ENCODE measurements at regions not wholly inside any gene's neighbourhood (a gene's known extent, or its start where the extent isn't known, plus 50 kb on each side); places are given as distances from the start of the nearest gene placed in this dataset.

DNA sequence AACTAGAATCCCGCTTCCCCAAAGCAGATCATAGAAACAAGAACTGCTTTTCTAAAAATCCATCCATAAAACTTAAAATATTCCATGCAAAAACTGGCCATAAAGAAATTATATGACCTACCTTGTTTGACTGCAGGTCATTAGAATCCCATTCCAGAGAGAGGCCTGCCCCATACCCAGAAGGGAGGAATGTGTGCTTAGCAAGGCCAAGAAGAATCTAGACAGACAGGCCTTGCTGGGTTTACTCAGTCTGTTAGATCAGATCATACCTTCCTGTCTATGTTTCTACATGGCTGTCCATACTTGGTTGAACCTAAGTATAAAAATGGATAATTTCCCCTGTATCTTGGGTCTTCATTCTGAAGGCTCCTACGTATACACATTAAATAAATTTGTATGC lies 358.8 kb upstream of the TRPC7 start:
- Mint-ChIP-seq H3K36me3 (ENCODE audit: insufficient read depth) (no peaks in the 10 kb centered on the region), H3K4me3 (no peak overlapping the region), H3K27ac (no peak overlapping the region), H3K4me1 (ENCODE audit: low read depth in 2 of 2) (no peaks in the 10 kb centered on the region), H3K27me3 (no peaks in the 10 kb centered on the region), H3K9me3 (no peaks in the 10 kb centered on the region)
- DNase-seq, result no peak
- no peak for ATAC-seq (replicated peaks)

DNA sequence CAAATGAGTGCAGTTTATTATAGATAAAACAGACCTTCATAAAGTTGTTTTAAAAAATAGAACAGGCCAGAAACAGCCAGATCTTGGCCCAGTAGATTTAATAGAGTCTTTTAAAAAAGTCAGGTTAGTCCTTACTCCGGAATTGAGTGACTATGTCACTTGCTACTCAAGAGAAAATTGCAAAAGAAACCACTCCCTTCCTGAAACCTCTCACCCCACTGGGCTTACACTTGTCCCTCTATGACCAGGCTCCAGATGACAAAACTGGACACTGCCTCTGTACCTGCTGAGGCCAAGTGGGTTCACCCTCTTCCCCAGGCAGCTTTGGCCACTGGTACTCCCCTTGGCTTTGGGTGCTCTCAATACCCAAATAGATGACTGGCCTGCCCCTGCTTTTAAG lies 357.2 kb upstream of the TRPC7 start:
- ATAC-seq (replicated peaks), result no peak
- no peak overlapping the region for H3K27ac Mint-ChIP-seq

DNA sequence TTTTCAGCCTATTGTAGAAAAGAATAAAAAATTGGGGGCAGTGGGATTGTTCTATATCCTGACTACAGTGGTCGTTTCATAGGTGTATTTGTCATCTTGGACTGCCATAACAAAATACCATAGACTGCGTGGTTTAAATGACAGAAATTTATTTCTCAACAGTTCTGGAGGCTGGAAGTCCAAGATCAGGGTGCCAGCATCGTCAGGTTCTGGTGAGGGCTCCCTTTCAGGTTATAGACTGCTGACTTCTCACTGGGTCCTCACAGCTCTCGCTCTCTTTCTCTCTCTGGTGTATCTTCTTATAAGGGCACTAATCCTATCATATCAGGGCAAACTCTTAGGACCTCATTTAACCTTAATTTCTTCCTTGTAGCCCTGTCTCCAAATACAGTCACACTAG lies 356.7 kb upstream of the TRPC7 start:
- H3K4me3 Mint-ChIP-seq, result no peak overlapping the region
- H3K27ac Mint-ChIP-seq, result no peak overlapping the region
- H3K4me1 Mint-ChIP-seq (ENCODE audit: low read depth in 2 of 2), result no peaks in the 10 kb centered on the region
- H3K36me3 Mint-ChIP-seq (ENCODE audit: insufficient read depth), result no peaks in the 10 kb centered on the region
- DNase-seq, result no peak
- no peaks in the 10 kb centered on the region for H3K27me3 Mint-ChIP-seq
- ATAC-seq (replicated peaks), result no peak
- no peaks in the 10 kb centered on the region for H3K9me3 Mint-ChIP-seq

More for the DNA sequence above, 357.2 kb upstream of the TRPC7 start:
- no peak for DNase-seq
- no peaks in the 10 kb centered on the region for H3K27me3 Mint-ChIP-seq
- H3K4me1 Mint-ChIP-seq (ENCODE audit: low read depth in 2 of 2), result no peaks in the 10 kb centered on the region
- H3K36me3 Mint-ChIP-seq (ENCODE audit: insufficient read depth), result no peaks in the 10 kb centered on the region
- H3K4me3 Mint-ChIP-seq, result no peak overlapping the region
- H3K9me3 Mint-ChIP-seq, result no peaks in the 10 kb centered on the region

DNA sequence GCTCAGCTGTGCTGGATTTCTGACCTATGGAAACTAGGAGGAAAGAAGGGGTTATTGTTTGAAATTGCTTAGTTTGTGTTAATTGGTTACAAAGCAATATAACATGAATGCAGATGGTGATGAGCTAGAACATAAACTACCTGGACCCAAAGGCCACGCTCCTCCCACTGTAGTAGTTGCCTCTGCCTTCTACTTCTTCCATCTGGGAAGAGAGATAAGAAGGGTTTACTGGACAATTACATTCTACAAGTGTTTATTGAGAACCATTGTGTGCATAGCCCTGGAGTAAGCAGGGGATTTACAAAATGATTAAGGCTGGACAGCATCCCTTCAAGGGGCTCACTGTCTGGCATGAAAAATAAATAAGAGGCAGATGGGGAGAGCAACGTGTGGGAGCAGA lies 355.3 kb upstream of the TRPC7 start:
- no peaks in the 10 kb centered on the region for H3K27me3 Mint-ChIP-seq
- ATAC-seq (replicated peaks) (no peak), DNase-seq (no peak)
- H3K4me1 Mint-ChIP-seq (ENCODE audit: low read depth in 2 of 2), result no peaks in the 10 kb centered on the region
- no peaks in the 10 kb centered on the region for H3K36me3 Mint-ChIP-seq (ENCODE audit: insufficient read depth)
- H3K9me3 Mint-ChIP-seq, result no peaks in the 10 kb centered on the region
- no peak overlapping the region for H3K4me3 Mint-ChIP-seq
- H3K27ac Mint-ChIP-seq, result no peak overlapping the region

DNA sequence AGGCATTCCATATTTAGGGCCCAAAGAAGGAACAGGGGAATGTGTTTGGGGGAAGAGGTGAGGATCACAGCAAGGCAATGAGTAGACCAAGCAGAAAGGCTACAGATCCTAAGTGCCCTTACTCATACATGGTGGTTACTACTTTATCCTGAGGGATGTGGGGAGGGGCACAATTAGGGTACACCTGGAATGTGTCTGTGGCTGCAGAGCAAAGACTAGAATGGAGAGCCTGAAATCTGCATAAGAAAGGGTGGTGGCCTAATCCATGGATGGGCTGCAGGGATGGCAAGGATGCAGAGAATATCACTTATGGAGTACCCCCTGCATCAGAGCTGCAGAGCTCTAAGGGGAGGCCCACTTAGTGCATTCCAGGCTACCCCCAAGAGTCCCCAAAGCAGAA lies 352.6 kb upstream of the TRPC7 start:
- DNase-seq (no peak), ATAC-seq (replicated peaks) (no peak)
- no peaks in the 10 kb centered on the region for H3K36me3 Mint-ChIP-seq (ENCODE audit: insufficient read depth)
- no peak overlapping the region for H3K27ac Mint-ChIP-seq
- no peaks in the 10 kb centered on the region for H3K4me1 Mint-ChIP-seq (ENCODE audit: low read depth in 2 of 2)
- no peaks in the 10 kb centered on the region for H3K27me3 Mint-ChIP-seq
- no peak overlapping the region for H3K4me3 Mint-ChIP-seq
- H3K9me3 Mint-ChIP-seq, result peaks cover 0 to 3% of the 10 kb centered on the region in 2 donors

DNA sequence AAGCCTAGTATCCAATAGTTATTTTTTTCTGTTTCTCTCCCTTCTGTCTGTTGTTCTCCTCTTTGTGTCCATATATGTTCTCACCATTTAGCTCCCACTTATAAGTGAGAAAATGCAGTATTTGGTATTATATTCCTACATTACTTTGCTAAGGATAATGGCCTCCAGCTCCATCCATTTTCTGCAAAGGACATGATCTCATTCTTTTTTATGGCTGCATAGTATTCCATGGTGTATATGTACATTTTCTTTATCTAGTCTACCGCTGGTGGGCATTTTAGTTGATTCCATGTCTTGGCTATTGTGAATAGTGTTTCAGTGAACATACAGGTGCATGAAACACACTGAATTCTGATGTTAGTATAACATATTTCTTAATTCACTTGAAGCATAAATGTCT lies 348.9 kb upstream of the TRPC7 start:
- Mint-ChIP-seq H3K9me3 (peaks cover 0 to 3% of the 10 kb centered on the region in 2 donors), H3K4me1 (ENCODE audit: low read depth in 2 of 2) (no peaks in the 10 kb centered on the region), H3K4me3 (no peak overlapping the region), H3K36me3 (ENCODE audit: insufficient read depth) (no peaks in the 10 kb centered on the region), H3K27me3 (no peaks in the 10 kb centered on the region), H3K27ac (no peak overlapping the region)
- ATAC-seq (replicated peaks), result no peak
- no peak for DNase-seq

DNA sequence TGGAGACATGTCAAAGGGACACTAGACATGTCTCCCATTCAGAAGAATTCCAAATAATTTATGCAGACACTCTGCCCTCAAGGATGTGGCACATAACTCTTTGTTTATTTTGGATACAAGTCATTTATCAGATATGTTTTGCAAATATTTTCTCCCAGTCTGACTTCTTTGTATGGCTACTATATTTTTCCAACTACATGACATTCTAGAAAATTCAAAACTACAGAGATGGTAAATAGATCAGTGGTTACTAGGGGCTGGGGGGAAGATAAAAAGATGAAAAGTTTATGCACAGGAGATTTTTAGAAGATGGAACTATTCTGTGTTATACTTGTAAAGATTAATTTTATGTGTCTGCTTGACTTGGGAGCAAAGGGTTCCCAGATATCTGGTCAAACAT lies 347.3 kb upstream of the TRPC7 start:
- Mint-ChIP-seq H3K4me3 (no peak overlapping the region), H3K27me3 (no peaks in the 10 kb centered on the region), H3K9me3 (peaks cover 0 to 3% of the 10 kb centered on the region in 2 donors), H3K36me3 (ENCODE audit: insufficient read depth) (no peaks in the 10 kb centered on the region), H3K4me1 (ENCODE audit: low read depth in 2 of 2) (no peaks in the 10 kb centered on the region), H3K27ac (no peak overlapping the region)
- DNase-seq (no peak), ATAC-seq (replicated peaks) (no peak)

DNA sequence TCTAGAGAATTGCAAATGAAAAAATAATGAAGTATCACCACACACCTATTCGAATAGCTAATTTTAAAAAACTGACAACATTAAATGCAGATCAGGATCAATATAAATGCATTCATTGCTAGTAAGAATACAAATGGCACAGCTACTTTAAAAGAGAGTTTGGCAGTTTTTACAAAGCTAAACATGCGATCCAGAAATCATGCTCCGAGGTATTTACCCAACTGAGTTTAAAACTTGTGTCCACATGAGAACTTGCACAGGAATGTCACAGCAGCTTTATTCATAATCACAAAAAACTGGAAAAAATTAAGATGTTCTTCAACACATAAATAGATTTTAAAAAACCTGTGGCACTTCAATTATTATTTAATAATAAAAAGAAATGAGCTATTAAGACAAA lies 345.5 kb upstream of the TRPC7 start:
- no peak overlapping the region for H3K4me3 Mint-ChIP-seq
- H3K4me1 Mint-ChIP-seq (ENCODE audit: low read depth in 2 of 2), result no peaks in the 10 kb centered on the region
- DNase-seq, result no peak
- ATAC-seq (replicated peaks), result no peak
- no peaks in the 10 kb centered on the region for H3K36me3 Mint-ChIP-seq (ENCODE audit: insufficient read depth)
- peaks cover 0 to 1% of the 10 kb centered on the region in 2 donors for H3K27me3 Mint-ChIP-seq
- H3K27ac Mint-ChIP-seq, result no peak overlapping the region
- peaks cover 0 to 3% of the 10 kb centered on the region in 2 donors for H3K9me3 Mint-ChIP-seq

DNA sequence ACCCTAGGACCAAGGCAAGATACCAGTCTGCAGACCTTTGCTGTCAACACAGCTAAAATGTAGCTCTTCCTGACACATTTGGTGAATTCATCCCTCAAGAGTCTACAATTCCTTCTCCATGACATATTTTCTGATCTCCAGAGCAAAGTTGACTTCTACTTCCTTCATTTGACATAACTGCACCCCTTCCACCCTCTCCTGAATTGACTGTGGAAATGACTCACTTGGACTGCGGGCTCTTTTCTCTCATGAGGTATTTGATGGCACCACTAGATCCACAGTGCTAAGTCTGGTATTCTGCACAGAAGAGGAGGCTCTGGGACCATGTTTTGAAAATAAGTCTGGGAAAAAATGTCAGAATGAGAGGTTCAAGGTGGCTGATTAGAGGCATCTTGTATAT lies 338.4 kb upstream of the TRPC7 start:
- H3K36me3 Mint-ChIP-seq (ENCODE audit: insufficient read depth), result no peaks in the 10 kb centered on the region
- H3K27me3 Mint-ChIP-seq, result peaks cover 0 to 7% of the 10 kb centered on the region in 2 donors
- H3K4me1 Mint-ChIP-seq (ENCODE audit: low read depth in 2 of 2), result no peaks in the 10 kb centered on the region
- no peak for ATAC-seq (replicated peaks)
- H3K9me3 Mint-ChIP-seq, result no peaks in the 10 kb centered on the region
- H3K27ac Mint-ChIP-seq, result no peak overlapping the region
- H3K4me3 Mint-ChIP-seq, result no peak overlapping the region
- DNase-seq, result no peak

DNA sequence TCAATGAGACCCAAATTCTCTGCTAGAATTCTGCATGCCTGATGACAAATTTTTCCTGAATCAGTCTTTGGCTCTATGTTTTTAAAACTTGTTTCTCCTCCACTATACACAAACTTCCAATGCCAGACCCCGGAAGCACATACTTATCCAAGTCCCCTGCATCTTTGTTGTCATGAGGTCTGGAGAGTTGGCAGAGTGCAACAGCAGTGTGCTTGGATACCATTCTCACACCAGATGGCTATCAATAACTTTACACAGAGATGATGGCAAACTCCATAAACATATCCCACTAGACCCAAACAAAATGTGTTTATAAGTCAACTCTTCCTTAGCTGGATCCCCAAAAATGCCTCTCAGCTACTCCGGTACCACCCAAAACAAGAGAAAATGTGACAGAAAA lies 337.7 kb upstream of the TRPC7 start:
- Mint-ChIP-seq H3K36me3 (ENCODE audit: insufficient read depth) (no peaks in the 10 kb centered on the region), H3K9me3 (no peaks in the 10 kb centered on the region), H3K4me1 (ENCODE audit: low read depth in 2 of 2) (no peaks in the 10 kb centered on the region), H3K27me3 (peaks cover 0 to 7% of the 10 kb centered on the region in 2 donors), H3K4me3 (no peak overlapping the region), H3K27ac (no peak overlapping the region)
- DNase-seq (no peak), ATAC-seq (replicated peaks) (no peak)

DNA sequence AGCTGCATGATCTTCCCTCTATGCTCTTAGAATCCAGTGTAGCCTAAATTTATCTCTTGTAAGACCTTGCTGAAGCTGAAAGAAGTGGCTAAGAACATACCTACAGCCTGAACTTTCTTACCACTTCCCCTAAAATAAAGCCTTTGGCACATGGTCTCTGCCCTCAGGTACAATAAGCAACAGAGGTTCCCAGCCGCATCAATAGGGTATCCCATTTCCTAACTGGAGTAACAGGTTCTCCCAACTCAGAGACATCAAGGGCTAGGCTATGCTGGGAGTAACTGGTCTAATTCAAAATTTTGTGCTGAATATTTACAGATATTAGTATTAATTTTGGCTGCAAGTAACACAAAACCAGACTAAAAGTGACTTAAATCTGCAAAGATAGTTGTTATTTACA lies 335.8 kb upstream of the TRPC7 start:
- Mint-ChIP-seq H3K4me1 (ENCODE audit: low read depth in 2 of 2) (no peaks in the 10 kb centered on the region), H3K9me3 (no peaks in the 10 kb centered on the region), H3K36me3 (ENCODE audit: insufficient read depth) (no peaks in the 10 kb centered on the region), H3K27me3 (peaks cover 0 to 14% of the 10 kb centered on the region in 2 donors), H3K4me3 (no peak overlapping the region), H3K27ac (no peak overlapping the region)
- DNase-seq, result no peak
- no peak for ATAC-seq (replicated peaks)

DNA sequence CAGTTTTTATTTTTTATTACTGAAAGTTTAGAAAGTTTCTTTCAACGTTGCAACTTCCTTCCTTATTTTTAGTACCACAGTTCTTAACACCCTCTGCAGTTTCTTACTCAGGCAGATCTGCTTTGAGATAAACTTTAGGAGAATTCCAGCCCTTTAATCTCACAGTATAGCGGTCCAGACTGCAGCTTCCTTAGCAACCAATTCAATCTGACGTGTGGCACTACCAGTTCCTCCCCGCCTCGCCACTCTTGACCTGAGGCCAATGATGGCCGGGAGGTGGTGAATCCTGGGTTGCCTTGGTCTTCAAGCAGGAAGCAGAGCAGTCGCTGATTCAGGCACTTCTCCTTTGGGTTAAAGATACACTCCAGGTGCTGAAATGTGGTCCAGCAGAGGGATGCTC lies 334.3 kb upstream of the TRPC7 start:
- Mint-ChIP-seq H3K27me3 (peaks cover 0 to 6% of the 10 kb centered on the region in 2 donors), H3K27ac (no peak overlapping the region), H3K4me1 (ENCODE audit: low read depth in 2 of 2) (no peaks in the 10 kb centered on the region), H3K4me3 (no peak overlapping the region), H3K9me3 (no peaks in the 10 kb centered on the region), H3K36me3 (ENCODE audit: insufficient read depth) (no peaks in the 10 kb centered on the region)
- DNase-seq (no peak), ATAC-seq (replicated peaks) (no peak)

DNA sequence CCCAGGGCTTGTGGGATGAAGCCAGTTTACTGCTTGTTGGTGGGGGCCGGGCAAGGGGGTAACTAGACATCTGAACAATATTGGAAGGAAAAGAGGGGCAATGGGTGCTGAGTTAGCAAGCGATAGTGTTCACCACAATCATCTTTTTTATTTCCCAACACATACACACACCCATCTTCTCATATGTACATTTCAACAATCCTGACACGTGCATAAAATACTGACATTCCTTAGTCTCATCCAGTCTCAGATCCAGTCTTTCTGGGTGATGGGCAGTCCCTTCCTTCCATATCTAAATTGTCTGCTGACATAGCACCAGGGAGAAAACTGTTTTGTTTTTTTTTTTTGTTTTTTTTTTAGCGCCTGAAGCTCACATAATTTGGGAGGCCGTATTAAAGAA lies 333.6 kb upstream of the TRPC7 start:
- H3K27me3 Mint-ChIP-seq, result peaks cover 0 to 6% of the 10 kb centered on the region in 2 donors
- ATAC-seq (replicated peaks) (no peak), DNase-seq (no peak)
- no peaks in the 10 kb centered on the region for H3K9me3 Mint-ChIP-seq
- H3K36me3 Mint-ChIP-seq (ENCODE audit: insufficient read depth), result no peaks in the 10 kb centered on the region
- H3K4me1 Mint-ChIP-seq (ENCODE audit: low read depth in 2 of 2), result no peaks in the 10 kb centered on the region
- no peak overlapping the region for H3K4me3 Mint-ChIP-seq
- H3K27ac Mint-ChIP-seq, result no peak overlapping the region

DNA sequence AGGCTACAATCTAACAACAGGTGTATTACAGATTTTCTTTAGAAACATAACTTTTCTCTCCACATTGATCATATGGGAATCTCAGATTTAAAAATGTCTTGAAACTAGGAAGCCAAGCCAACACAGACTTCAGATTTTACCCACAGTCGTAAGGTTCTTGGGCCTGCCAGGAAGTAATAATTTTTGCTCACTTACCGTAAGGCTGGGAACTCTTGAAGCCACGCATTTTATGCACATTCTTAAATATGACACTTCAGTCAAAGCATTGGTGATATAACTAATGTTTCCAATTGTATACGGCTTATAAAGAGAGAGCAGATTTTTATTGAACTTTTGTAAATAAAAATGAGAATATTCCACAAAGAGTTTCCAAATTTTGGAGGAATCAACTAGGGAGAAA lies 328.9 kb upstream of the TRPC7 start:
- Mint-ChIP-seq H3K27me3 (peaks cover 0 to 6% of the 10 kb centered on the region in 2 donors), H3K36me3 (ENCODE audit: insufficient read depth) (no peaks in the 10 kb centered on the region), H3K9me3 (no peaks in the 10 kb centered on the region), H3K4me1 (ENCODE audit: low read depth in 2 of 2) (no peaks in the 10 kb centered on the region), H3K4me3 (no peak overlapping the region), H3K27ac (no peak overlapping the region)
- DNase-seq, result no peak
- ATAC-seq (replicated peaks), result no peak

DNA sequence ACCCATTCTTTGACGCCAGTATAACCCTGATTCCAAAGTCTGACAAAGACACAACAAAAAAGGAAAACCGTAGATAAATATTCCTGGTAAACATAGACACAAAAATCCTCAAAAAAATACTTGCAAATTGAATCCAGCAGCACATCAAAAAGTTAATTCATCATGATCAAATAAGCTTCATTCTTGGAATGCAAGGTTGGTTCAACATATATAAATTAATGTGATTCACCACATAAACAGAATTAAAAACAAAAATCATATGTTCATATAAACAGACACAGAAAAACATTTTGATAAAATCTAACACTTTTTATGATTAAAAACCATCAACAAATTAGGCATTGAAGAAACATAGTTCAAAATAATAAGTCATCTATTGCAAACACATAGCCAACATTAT lies 324.2 kb upstream of the TRPC7 start:
- Mint-ChIP-seq H3K9me3 (no peaks in the 10 kb centered on the region), H3K4me1 (ENCODE audit: low read depth in 2 of 2) (peaks cover 3 to 4% of the 10 kb centered on the region in 2 donors), H3K4me3 (no peak overlapping the region), H3K36me3 (ENCODE audit: insufficient read depth) (no peaks in the 10 kb centered on the region), H3K27ac (no peak overlapping the region), H3K27me3 (no peaks in the 10 kb centered on the region)
- no peak for DNase-seq
- ATAC-seq (replicated peaks), result no peak

Data from effector memory CD8-positive, alpha-beta T cell (primary cell).